Stomach (tissue), 8 donors: ENCODE measurements at regions not wholly inside any gene's neighbourhood (a gene's known extent, or its start where the extent isn't known, plus 50 kb on each side); places are given as distances from the start of the nearest gene placed in this dataset.

Experiments
- DNase-seq, 2 donors: peaks; one replicate each; pipeline versions ENCODE4 v3.0.0 to v3.0.0-alpha.2; 2013 to 2019
- H3K27ac ChIP-seq, 5 donors: fragments of 200-600 bp in 4 of 5; sonication (generic) in 4 of 5; one replicate each; pipeline ENCODE4 v1.5.1; 2013 to 2019; ENCODE audit warnings: mild to moderate bottlenecking in 1 of 5, moderate library complexity in 1 of 5
- H3K27me3 ChIP-seq, 3 donors: fragments of 200-600 bp; sonication (generic); one replicate each; pipeline ENCODE4 v1.5.1; 2017 to 2019; ENCODE audit warnings: mixed run types in 1 of 3
- H3K36me3 ChIP-seq, 4 donors: fragments of 200-600 bp; sonication (generic); 1 replicate in 3 of 4; 2 replicates in 1 of 4; pipeline ENCODE4 v1.5.1; 2016 to 2019
- H3K4me1 ChIP-seq, 4 donors: fragments of 200-600 bp; sonication (generic); one replicate each; pipeline ENCODE4 v1.5.1; 2016 to 2019
- H3K4me3 ChIP-seq, 4 donors: fragments of 200-600 bp; sonication (generic) in 3 of 4; one replicate each; pipeline ENCODE4 v1.5.1; 2016 to 2019; ENCODE audit warnings: mild to moderate bottlenecking in 1 of 4
- H3K9me3 ChIP-seq, 4 donors: fragments of 200-600 bp; sonication (generic); one replicate each; pipeline ENCODE4 v1.5.1; 2016 to 2019
- CTCF ChIP-seq, 7 experiments: fragments of 450-650 bp in 4 of 7; fragments of 200-600 bp in 3 of 7; sonication (generic) in 3 of 7; IDR thresholded peaks; one replicate each; pipeline ENCODE4 v1.5.1; 2016 to 2019; ENCODE audit warnings: antibody characterized with exemption in 7 of 7, control low read depth in 2 of 7, mild to moderate bottlenecking in 1 of 7
- EP300 ChIP-seq: sonication (generic); formaldehyde crosslinking; IDR thresholded peaks from one replicate; pipeline ENCODE4 v1.6.1; 2017; ENCODE audit warnings: antibody characterized with exemption
- POLR2A ChIP-seq, 4 donors: fragments of 450-650 bp; IDR thresholded peaks; one replicate each; pipeline ENCODE4 v1.6.1; 2016; ENCODE audit warnings: antibody characterized with exemption in 4 of 4, control low read depth in 2 of 4, mild to moderate bottlenecking in 1 of 4, moderate library complexity in 1 of 4
- POLR2AphosphoS5 ChIP-seq, 3 donors: sonication (generic); formaldehyde crosslinking; IDR thresholded peaks; one replicate each; pipeline ENCODE4 v1.6.1; 2016; ENCODE audit warnings: antibody characterized with exemption in 3 of 3
- WGBS, 5 donors: extraction: QIAGEN DNeasy Blood & Tissue Kit in 3 of 5; methylation state at CpG; one replicate each; pipeline versions ENCODE4 v1.1.5 to v1.1.7; 2013 to 2018; 5-methylcytosine and 5-hydroxymethylcytosine counted together
- intact Hi-C: fragments of 100-400 bp; cut with DNase I; formaldehyde crosslinking; loops from one replicate; pipeline ENCODE4 v1.15.1; 2023; ENCODE audit warnings: low total_unique reads
- donor health status: healthy with polysubstance abuse.
- donor health status: Bipolar disorder and iron deficiency.
- donor health status: healthy.

DNA sequence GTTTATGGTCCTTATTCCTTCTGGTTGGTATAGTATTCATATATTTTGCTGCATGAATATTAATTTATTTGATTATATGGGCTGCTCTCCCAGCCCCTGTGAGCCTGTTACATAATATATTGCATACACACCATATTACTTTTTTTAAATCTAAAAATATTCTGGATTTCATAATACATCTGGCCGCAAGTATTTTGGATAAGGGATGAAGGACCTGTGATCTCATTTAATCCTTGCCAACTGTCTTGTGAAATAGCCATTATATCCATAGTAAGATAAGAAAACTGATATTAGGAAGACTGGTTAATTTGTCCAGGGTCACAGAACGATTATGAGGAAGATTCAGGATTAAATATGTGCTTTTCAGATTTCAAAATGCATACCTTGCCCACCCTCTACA, 433.6 kb downstream of the LPIN1 start:
- TF ChIP-seq CTCF (IDR thresholded peaks at IDR 0.05) (no peak), EP300 (no peak), POLR2A (IDR thresholded peaks at IDR 0.05) (no peak), POLR2AphosphoS5 (IDR thresholded peaks at IDR 0.05) (no peak)
- Histone ChIP-seq H3K36me3 (no peaks in the 10 kb centered on the region), H3K4me1 (peaks cover 13 to 19% (median 14%) of the 10 kb centered on the region in 4 donors), H3K27me3 (no peaks in the 10 kb centered on the region), H3K4me3 (no peak overlapping the region), H3K27ac (no peak overlapping the region), H3K9me3 (no peaks in the 10 kb centered on the region)
- no peak for DNase-seq
- intact Hi-C loops, result no loop called here
- WGBS, 5 donors, result 74 to 84% (median 81%) methylated on average over 2 of the region's 2 CpGs

GRCh38 chr2:12183032-12183645, 436.7 kb downstream of the LPIN1 start:
- H3K4me3 ChIP-seq, result no peak overlapping the region
- H3K27ac ChIP-seq, result no peak overlapping the region
- no peaks in the 10 kb centered on the region for H3K27me3 ChIP-seq
- DNase-seq, result no peak
- H3K4me1 ChIP-seq, result no peaks in the 10 kb centered on the region
- WGBS, 5 donors, result 79 to 92% (median 85%) methylated on average over 3 of the region's 3 CpGs
- H3K9me3 ChIP-seq, result no peaks in the 10 kb centered on the region
- intact Hi-C loops, result no loop called here
- TF ChIP-seq CTCF (IDR thresholded peaks at IDR 0.05) (no peak), EP300 (no peak), POLR2AphosphoS5 (IDR thresholded peaks at IDR 0.05) (no peak), POLR2A (IDR thresholded peaks at IDR 0.05) (no peak)
- no peaks in the 10 kb centered on the region for H3K36me3 ChIP-seq

DNA sequence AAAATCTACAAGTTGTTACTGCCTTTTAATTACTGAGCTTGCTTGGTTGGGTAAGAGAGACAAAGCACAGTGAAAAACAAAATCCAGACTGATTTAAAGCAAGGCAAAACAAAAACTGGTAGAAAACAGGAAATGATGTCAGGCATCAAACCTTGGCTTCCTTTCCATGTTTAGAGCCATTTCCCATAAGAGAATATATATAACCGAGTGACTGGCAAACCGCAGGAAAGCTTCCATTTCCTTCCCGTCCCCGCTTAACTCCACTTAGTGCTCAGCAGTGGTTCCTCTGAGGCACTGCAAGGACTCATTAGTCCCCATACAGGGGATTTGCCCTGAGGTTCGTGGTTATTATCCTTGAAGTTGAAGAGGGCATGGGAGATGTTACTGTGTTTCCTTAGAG, 446.3 kb downstream of the LPIN1 start:
- H3K36me3 ChIP-seq, result no peaks in the 10 kb centered on the region
- no peaks in the 10 kb centered on the region for H3K27me3 ChIP-seq
- 67 to 86% (median 75%) methylated on average over 5 of the region's 5 CpGs for WGBS, 5 donors
- H3K27ac ChIP-seq, result peak overlapping the region in 2 of 5 donors; percentile 11 to 35
- TF ChIP-seq POLR2AphosphoS5 (IDR thresholded peaks at IDR 0.05) (no peak), POLR2A (IDR thresholded peaks at IDR 0.05) (no peak), EP300 (no peak), CTCF (IDR thresholded peaks at IDR 0.05) (no peak)
- intact Hi-C loops, result no loop called here
- H3K4me1 ChIP-seq, result no peaks in the 10 kb centered on the region
- H3K4me3 ChIP-seq, result no peak overlapping the region
- peaks cover 0 to 7% (median 0%) of the 10 kb centered on the region in 4 donors for H3K9me3 ChIP-seq
- DNase-seq, result peak in 1 of 2 donors; percentile 56

- Histone ChIP-seq H3K36me3 (no peaks in the 10 kb centered on the region), H3K4me3 (no peak overlapping the region), H3K4me1 (no peaks in the 10 kb centered on the region), H3K27ac (no peak overlapping the region), H3K9me3 (peaks cover 0 to 7% (median 0%) of the 10 kb centered on the region in 4 donors), H3K27me3 (no peaks in the 10 kb centered on the region)
- 58 to 79% (median 74%) methylated on average over 1 of the region's 1 CpG for WGBS, 5 donors
- intact Hi-C loops, result no loop called here
- no peak for TF ChIP-seq POLR2AphosphoS5 (IDR thresholded peaks at IDR 0.05)
- DNase-seq, result no peak
Observed at GRCh38 chr2:12194968-12195367, 448.5 kb downstream of the LPIN1 start.

- TF ChIP-seq POLR2A (IDR thresholded peaks at IDR 0.05) (no peak), CTCF (IDR thresholded peaks at IDR 0.05) (no peak), EP300 (no peak), POLR2AphosphoS5 (IDR thresholded peaks at IDR 0.05) (no peak)
- 83 to 100% (median 88%) methylated on average over 1 of the region's 1 CpG for WGBS, 5 donors
- Histone ChIP-seq H3K4me1 (no peaks in the 10 kb centered on the region), H3K9me3 (peaks cover 0 to 7% (median 0%) of the 10 kb centered on the region in 4 donors), H3K4me3 (no peak overlapping the region), H3K36me3 (no peaks in the 10 kb centered on the region), H3K27ac (no peak overlapping the region), H3K27me3 (no peaks in the 10 kb centered on the region)
- intact Hi-C loops, result no loop called here
- no peak for DNase-seq
Observed at GRCh38 chr2:12196495-12196894, 450.1 kb downstream of the LPIN1 start.
